NCI-H146 treated with DMSO at 0.1 percent for 48 hours (cell line): ENCODE measurements at regions not wholly inside any gene's neighbourhood (a gene's known extent, or its start where the extent isn't known, plus 50 kb on each side); places are given as distances from the start of the nearest gene placed in this dataset.
A peak's percentile ranks its signal among the peaks of the same experiment; 100 is the strongest.

Experiments used
- DNase-seq: peaks from one replicate; lab custom pipeline; 2025; ENCODE audit not compliant: unreplicated experiment; lab: John Stamatoyannopoulos, UW

DNA sequence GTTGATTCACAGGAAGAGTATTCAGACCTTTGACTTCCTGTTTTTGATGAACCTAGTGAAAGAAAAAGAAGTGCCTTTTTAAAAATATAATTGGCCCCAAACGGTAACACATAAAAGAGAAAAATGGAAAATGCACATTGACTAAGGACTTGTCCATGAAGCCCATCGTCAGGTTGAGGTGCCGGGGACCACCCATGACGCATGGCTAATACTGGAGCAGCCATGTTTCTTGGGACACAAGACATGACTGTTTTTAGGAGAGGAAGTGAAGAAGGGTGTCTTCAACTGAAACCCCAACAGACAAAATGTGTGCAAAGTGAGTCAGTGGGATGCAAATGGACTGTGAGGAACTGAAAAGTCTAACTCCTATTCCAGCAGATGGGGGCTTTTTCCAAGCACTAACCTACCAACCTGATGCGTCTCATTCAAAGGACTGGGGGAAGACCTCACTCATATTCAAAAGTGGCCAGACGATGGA, 459.4 kb downstream of the FOXO1 start:
- no peak for DNase-seq

DNA sequence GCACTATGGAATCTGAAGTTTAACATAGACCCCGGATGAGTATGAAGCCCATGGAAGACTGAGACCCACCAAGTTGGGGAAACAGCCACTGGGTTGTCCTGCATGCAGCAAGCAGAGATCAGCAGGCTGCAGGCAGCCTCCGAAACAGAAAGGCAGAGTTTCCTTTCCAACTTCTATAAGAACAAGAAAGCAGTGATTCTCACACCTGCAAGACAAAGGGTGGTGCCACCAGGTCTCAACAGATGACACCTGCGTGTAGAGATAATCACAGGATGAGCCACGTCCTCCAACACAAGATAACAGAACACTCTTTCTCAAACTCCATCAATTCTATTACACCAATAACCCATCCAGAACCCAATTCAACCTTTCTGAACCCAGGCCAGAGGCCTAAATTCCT, 457.9 kb downstream of the FOXO1 start:
- DNase-seq: no peak

DNA sequence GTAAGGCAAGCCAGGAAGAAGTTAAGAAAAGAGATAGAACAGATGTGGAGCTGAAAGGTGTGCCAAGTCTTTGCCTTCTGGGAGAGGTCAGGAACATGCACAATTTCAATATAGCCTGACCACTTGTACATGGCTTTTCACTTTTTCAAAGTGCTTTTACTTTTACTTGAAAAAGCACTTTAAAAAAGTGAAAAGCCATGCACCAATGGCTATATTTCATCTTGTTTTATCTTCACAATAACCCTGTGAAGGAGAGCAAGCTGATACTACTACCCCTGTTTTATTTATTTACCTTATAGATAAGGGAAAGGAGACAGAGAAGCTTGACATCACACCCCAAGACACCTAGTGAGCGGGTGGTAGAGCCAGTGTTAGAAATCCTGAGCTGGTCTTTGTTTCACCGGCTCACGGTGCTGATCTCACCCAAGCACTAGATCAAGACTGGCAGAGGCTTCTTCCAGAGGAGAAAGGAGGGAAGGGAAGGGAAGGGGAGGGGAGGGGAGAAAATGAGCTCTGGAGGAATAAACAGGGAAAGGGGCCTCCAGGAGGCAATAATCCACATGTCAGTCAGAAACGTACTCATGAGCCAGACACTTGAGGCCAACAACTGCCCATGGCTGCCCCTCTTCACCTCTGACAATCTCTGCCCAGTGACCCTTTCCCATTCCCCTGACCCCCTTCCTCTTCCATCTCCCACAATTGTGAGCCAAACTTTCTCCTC, 455.4 kb downstream of the FOXO1 start:
- no peak for DNase-seq

DNA sequence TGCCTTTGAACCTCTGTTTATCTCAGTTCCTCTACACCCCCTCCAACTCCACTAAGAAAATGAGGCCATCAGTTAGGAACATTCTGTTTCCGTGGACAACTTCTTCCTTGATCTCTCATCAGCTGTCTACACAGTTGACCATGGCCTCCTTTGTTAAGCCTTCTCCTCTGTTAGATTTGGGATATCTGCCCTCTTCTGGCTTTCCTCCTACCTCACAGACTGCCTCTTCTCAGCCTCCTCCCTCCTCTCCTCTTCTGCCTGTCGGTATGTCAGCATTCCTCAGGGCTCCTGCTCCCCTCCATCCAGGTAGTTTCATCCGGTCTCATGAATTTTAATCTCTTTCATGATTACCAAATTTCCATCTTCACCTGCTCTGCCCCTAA, 454.9 kb downstream of the FOXO1 start:
- DNase-seq: no peak

DNA sequence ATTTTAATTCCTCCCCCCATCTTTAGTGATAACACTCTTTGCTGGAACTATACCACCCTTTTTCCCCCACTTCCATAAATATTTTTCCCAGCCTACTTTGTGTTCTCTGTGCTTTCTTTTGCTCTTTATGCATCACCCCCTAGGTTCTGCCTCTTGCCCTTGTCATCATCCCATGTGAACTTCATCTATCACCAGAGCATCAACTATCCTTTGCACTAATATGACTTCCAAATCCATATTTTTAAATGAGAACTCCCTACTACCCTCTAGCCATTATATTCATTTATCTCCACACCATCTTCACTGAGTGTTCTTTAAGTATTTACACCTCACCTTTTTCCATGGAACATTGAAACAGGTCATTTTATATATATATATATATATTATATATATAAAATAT, 452.7 kb downstream of the FOXO1 start:
- DNase-seq: no peak

DNA sequence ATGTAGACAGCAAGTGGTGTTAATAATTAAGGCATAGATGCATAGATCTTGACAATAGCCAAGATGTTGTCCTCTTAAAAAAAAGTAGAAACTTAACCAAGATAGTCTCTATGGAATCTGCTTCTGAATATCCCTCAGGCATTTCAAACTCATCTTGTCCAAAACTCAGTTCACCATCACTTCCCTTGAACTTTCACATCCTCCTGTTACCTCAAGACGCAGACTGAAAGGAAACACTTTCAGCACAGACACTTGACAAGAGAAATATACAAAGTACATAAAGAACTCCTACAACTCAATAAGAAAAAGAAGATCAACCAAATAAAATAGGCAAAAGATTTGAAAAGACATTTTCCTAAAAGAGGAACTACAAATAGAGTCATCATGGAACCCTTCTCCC, 451.1 kb downstream of the FOXO1 start:
- DNase-seq: no peak

DNA sequence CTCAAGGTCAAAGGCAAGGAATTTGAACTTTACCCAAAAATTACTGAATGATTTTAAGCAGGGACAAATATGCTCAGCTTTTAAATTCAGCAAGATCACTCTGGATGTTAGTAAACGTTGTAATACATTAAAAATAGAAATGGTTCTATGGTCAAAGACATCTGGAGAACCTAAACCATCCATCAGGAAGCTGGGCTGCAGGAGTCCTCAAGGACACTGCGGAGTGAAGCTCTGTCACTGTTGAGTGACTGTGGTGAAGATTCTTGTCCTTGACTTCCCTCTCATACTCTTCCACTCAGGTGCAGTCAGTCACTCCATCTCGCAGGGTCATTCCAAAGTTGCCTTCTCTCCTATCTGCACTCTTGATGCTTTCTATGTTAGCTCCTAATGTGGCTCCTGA, 450.7 kb downstream of the FOXO1 start:
- DNase-seq: no peak

DNA sequence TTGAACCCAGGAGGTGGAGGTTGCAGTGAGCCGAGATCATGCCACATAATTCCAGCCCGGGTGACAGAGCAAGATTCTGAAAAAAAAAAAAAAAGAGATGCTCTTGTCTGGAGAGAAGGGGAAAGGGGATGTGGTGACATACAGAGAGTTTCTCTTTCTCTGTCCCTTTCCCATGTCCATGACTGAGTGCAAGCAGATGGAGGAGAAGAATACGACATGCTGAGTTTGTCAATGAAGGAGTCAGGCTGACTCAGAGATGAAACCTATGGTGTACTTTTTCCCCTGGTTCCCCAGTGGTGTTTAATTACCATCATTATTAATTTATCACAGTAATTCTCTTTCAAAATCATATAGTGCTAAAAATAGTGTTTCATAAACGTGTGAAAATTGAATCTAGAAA, 448.8 kb downstream of the FOXO1 start:
- DNase-seq: peak; percentile 11

DNA sequence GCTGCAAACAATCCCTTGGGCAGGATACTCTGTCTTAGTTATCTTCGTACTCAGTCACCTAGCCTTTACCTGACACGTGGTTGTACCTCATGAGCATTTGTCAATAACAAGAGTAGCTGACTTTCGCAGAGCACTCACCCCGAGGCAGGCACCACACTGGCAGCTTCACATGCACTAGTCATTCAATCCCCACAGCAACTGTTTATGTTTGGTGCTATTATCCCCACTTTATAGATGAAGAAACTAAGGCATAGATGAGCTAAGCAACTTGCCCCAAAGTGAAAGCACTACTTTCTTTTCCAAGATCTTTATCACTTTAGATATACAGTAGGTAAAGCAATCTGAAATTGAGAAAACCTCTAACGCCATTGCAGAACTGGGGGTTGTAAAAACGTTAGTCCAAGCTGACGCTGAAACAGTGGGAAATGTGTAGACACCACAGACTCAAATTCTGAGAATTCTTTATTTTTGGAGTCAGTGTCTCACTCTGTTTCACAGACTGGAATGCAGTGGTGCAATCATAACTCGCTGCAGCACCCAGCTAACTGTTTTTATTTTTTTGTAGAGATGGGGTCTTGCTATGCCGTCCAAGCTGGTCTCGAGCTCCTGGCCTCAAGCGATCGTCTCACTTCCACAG, 446.0 kb downstream of the FOXO1 start:
- no peak for DNase-seq

DNA sequence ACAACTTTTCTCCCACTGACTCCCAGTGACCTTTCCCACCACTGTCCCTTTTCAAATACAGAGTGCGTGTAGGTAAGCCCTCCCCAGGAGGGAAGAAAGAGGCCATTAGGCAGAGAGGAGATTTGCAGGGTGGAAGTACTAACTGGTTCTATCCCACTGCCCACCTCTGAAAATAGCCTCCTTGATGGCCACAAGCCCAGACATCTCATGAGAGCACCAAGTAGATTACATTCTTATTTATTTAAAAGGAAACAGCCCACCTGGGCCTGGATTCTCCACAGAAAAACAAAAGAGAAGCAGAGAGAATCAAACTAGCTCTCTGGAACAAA, 445.3 kb downstream of the FOXO1 start:
- DNase-seq: no peak

DNA sequence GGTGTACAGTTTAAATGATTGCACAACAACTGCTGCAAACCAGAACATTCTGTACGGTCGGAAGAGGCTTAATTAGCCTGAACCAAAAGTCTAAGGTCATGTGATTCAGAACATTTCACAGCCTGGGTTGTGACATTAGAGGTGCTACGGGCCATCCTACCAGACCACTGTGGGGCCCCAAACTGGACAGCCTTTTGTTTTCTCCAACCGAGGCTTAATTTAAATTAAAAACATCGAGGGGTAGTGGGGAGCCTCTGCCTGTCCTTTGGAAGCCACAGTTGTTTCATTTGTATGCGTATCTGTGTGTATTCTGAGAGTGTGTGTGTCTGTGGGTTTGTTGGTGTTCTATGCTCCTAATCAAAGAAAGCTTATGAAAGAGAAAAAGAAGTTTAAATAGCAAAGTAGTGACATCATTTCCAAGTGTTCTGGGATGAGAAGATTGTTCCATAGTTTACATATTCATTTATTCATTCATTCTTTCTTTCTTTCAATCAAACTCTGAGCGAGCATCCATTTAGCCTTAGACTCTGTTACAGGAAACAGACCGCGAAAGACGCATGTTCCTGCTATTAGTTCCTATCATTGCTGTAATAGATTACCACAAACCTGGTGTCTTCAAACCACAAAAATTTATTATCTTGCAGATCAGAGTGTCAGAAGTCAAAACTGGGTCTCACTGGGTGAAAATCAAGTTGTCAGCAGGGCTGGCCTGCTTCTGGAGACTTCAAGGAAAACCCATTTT, 444.8 kb downstream of the FOXO1 start:
- DNase-seq: no peak

DNA sequence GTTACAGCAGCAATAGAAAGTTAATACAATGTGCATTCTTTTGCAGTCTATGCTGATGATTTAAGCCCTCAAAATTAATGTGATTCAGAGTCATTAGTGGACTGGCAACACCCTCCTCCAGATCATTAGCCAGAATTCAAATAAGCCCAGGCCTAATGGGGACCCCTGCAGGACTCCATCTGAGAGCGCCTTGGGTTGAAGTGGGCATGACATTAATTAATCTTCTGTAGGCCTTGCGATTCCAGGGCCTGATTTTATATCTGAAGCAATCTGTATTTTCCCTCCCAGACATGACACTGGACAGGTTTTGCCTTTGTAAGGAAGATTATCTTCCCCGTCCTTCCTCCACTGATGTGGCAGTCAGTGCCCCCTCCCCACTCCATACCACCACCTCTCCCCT, 442.9 kb downstream of the FOXO1 start:
- no peak for DNase-seq

DNA sequence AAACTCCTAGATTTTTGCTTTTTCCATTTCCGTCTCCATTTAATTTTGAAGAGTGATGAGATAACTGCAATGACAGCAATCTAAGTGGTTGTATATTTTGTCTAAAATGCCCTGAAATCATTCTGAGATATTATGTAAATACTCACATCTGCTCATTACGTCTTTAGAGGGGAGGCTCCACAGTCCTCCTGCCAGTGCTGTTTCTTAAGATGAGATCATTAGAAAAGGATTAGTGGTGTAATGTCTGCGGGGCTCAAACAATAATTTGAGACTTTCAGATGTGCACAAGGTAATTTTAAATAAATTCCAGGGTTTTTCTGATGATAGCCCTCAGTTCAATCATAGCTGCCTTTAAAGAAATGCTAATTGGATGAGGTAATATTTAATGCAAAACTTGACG, 437.9 kb downstream of the FOXO1 start:
- DNase-seq: no peak

DNA sequence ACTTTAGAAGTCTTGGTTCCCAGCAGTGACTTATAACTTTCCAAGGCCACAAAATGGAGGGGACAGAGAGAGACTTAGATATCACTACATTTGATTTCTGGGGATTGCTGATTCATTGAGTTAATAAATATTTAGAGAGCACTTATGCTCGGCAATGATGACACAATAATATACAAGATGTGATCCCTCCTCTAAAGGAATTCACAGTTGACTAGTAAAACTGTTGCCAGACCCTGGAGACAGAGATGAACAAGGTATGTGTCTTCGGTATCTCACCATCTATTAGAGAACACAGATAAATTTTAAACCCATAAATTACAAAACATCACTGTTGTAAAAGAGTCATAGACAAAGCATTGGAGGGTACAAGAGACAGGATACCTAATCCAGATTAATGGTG, 437.5 kb downstream of the FOXO1 start:
- DNase-seq: no peak

DNA sequence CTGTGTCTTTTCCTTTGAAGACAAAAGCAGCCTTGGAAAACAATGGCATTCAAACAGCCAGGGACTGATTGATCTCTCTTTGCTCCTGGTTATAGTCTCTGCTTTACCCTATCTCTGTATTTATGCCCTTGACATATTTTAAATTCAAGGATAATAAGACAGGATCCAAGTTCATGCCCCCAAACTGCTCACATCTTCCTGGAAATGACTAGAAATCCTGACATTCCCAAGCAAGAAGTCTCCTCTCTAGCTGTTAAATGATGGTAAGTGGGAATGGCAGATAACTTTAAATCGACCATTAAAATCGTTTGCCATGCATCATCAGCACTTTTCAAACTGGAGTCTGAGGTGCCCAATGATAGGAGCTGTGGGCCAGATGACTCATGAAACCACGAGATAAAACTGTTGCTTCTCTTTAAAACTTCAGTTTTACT, 435.6 kb downstream of the FOXO1 start:
- no peak for DNase-seq

DNA sequence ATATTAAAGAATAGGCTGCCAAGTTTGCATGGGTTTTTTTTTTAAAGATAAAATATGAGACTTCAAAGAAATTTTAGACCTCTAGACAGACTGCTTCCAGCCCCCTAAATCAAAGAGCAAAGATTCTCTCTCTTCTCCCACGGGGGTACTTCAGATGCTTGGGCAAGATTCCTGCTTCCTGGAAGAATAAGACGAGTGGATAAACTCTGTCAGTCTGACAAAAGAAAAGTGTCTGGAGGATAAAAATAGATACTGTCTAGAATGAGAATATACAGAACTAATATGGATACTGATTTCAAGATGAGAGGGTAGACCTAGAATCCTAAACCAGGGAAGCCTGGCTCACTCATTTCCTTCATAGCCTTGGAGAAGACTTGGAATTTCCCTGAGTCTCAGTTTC, 435.1 kb downstream of the FOXO1 start:
- DNase-seq: no peak

DNA sequence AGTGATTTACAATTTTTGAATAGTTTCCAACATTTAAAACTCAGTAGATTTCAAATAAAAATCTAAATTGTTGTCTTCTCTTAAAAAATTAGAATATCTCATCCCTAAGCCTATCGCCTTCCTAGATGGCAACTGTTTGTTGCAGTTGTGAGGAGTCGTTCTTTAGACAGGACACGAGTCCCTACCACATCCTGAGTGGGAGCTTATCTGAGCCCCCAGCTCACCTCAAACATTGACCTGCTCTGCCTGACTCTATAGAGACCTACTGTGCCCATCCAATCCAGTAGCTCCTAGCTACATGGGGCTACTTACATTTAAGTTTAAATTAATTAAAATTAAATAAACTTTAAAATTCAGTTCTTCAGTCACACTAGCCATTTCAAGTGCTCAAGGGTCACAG, 434.7 kb downstream of the FOXO1 start:
- DNase-seq: no peak

DNA sequence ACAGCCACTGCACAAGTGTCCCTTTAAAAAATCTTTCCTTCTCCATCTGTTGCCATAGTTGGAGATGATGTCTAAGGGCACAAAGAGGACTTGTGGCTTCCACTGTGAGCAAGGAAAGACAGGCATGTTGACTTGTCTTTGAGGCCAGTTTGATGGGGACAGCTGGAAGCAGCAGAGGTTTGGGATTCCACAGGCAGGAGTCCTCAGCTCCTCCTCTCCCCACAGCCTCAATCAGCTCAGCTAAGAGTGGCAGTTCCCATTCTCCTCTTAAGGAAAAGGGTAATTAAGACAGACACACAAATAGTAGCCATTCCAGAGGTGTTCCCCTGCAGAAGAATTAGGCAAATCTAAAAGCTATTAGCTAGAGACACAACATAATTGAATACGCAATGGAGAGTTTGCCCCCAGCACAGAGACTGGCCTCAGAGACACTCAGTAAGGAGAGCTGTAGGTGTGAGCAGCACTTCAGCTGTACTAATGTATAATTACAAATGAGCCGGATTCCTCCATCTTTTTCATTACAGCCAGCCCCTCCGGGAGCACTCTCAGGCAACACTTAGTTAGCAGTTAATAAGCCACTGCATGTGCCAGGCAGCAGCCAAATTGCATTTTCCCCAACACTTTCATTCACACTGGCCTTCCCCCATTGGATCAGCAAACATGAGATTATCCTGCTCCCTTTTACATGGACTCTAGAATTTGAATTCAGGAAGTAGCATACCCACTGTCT, 434.0 kb downstream of the FOXO1 start:
- DNase-seq: no peak

DNA sequence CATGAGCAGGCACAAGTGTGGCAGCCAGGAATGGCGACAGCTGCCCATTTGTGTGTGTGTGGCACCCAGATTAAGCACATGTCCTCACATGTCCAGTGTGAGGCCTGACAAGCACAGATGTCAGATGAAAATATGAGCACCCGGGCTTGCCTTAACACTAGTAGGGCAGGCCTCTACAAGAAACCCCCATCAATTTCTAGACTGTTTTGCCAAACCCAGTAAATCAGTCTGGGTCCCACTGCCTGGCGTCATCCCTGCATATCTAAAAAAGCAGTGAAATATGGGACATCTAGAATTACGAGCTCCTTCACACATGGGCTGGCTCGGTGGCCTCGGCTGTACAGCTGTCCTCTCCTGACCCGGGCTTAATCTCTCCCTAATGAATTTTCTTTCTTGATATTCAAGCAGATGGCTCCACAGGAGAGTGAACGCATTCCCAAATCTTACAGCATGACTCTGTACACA, 432.7 kb downstream of the FOXO1 start:
- DNase-seq: no peak

DNA sequence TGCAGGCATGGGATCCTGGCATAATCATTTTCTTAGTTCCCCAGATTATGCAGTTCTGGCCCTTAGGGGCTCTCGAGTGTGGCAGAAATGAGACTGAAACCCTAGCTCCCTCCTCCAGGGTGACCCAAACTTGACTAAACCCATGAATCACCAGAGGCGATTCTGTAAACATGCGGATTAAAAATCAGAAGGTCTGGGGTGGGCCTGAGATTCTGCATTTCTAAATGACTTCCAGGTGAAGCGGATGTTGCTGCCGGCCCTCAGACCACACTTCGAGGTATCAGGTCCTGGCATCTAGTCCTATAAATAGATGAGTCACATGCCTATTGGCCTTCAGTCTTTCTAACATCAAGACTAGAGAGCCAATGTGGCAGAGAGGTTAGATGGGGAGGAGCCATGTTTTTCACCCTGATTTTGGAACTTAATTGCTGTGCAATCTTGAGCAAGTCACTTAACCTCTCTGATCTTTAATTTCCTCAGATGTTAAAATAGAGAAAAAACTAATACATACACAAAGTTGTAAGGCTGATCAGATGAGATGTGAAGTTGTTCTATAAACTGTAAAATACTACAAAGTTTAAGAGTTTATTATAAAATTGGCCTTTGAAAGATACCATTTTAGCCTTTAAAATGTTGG, 431.2 kb downstream of the FOXO1 start:
- no peak for DNase-seq

DNA sequence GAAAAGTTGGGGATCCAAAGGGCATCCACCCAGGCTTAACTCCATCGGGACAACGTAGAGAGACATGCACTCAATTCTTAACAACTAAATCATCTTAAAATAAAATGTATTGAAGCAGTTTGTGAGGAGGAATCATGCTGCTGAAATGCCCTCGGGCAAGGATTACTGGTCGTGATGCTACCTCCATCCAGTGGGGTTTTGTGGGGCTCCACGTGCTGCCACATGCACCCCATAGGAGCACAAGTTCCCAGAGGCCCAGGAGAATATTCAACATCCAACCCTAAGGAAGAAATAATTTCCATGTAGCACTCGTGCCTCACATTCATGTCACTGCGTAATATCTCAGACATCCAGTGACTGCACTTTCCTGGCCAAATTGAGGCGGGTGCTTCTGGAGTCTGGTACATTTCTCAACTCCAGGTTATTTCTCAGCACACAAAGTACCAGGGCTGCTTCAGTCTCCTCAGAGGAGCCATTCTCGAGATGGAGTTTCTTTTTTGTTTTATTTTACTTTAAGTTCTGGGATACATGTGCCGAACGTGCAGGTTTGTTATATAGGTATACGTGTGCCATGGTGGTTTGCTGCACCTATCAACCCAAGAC, 429.8 kb downstream of the FOXO1 start:
- no peak for DNase-seq
